ENCODE measurements at regions not wholly inside any gene's neighbourhood (a gene's known extent, or its start where the extent isn't known, plus 50 kb on each side); places are given as distances from the start of the nearest gene placed in this dataset.

DNA sequence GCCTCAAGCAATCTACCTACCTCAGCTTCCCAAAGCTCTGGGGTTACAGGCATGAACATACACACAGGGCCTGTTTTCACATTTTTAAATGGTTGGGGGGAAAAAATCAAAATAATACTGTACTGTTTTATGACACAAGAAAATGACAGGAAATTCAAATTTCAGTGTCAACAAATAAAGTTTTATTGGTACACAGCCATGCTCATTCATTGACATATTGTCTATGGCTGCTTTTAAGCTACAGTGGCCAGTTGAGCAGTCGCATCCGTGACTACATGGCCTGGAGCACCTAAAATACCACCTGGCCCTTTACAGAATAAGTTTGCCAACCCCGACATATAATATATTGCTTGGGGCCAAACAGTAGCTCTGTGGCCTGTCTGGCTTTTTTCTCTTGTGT is 56.4 kb upstream of the GGTA1 start:
- no peaks in the 10 kb centered on the region for H3K9me2 ChIP-seq (replicated peaks; ENCODE audit: low read depth, low read length)
- no peaks in the 10 kb centered on the region for H3K27me3 ChIP-seq (ENCODE audit: insufficient read depth, low read length, poor library complexity, severe bottlenecking)
- no peaks in the 10 kb centered on the region for H3F3A ChIP-seq (ENCODE audit: low read depth)
- peaks cover 36% of the 10 kb centered on the region for H3K4me1 ChIP-seq (ENCODE audit: insufficient read depth, low read length, poor library complexity, severe bottlenecking)
- H3K36me3 ChIP-seq (ENCODE audit: insufficient read depth, low read length), result no peaks in the 10 kb centered on the region
- H3K4me3 ChIP-seq (ENCODE audit: low read length, poor library complexity, severe bottlenecking), result no peak overlapping the region
- no peaks in the 10 kb centered on the region for H4K20me1 ChIP-seq (ENCODE audit: insufficient read depth, low read length, poor library complexity, severe bottlenecking)
- H3K9ac ChIP-seq (ENCODE audit: low read depth, low read length, poor library complexity, severe bottlenecking), result no peak overlapping the region
- TF ChIP-seq, protein P1, sequence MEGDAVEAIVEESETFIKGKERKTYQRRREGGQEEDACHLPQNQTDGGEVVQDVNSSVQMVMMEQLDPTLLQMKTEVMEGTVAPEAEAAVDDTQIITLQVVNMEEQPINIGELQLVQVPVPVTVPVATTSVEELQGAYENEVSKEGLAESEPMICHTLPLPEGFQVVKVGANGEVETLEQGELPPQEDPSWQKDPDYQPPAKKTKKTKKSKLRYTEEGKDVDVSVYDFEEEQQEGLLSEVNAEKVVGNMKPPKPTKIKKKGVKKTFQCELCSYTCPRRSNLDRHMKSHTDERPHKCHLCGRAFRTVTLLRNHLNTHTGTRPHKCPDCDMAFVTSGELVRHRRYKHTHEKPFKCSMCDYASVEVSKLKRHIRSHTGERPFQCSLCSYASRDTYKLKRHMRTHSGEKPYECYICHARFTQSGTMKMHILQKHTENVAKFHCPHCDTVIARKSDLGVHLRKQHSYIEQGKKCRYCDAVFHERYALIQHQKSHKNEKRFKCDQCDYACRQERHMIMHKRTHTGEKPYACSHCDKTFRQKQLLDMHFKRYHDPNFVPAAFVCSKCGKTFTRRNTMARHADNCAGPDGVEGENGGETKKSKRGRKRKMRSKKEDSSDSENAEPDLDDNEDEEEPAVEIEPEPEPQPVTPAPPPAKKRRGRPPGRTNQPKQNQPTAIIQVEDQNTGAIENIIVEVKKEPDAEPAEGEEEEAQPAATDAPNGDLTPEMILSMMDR (conservative IDR thresholded peaks at IDR 0.05; ENCODE audit: low read length), result no peak
- TF ChIP-seq EZH2phosphoT487 (IDR thresholded peaks at IDR 0.05; ENCODE audit: borderline replicate concordance), result no peak
- no peaks in the 10 kb centered on the region for H3K79me2 ChIP-seq (ENCODE audit: insufficient read depth, low read length)
- no peak overlapping the region for H2AFZ ChIP-seq (ENCODE audit: low read length)
- H3K9me3 ChIP-seq (ENCODE audit: insufficient read depth, low read depth, low read length), result no peaks in the 10 kb centered on the region
- H3K4me2 ChIP-seq (ENCODE audit: low read depth, low read length, poor library complexity, severe bottlenecking), result no peak overlapping the region

DNA sequence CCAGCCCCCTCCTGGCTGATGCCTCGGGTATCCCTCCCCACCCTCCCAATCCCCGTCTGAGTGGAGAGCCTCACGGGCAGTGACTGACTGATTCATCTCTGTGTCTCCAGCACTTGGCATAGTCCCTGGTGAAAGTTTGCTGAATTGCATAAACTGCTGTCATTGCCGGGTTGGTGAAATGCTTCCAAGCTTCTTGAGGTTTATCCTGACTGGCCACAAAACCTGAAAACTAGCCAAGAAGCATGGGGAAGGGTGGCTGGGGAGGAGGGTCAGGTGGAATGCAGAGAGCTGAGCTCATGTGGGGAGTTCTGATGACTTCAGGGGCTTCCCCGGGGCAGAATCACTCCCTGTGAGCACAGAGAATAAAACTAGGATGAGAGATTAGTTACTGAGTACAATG is 56.9 kb upstream of the GGTA1 start:
- Histone ChIP-seq H3K4me2 (ENCODE audit: low read depth, low read length, poor library complexity, severe bottlenecking) (no peak overlapping the region), H3K79me2 (ENCODE audit: insufficient read depth, low read length) (no peaks in the 10 kb centered on the region), H3F3A (ENCODE audit: low read depth) (no peaks in the 10 kb centered on the region), H3K9me3 (ENCODE audit: insufficient read depth, low read depth, low read length) (no peaks in the 10 kb centered on the region), H4K20me1 (ENCODE audit: insufficient read depth, low read length, poor library complexity, severe bottlenecking) (no peaks in the 10 kb centered on the region), H3K9ac (ENCODE audit: low read depth, low read length, poor library complexity, severe bottlenecking) (peak overlapping the region; percentile 42), H3K36me3 (ENCODE audit: insufficient read depth, low read length) (no peaks in the 10 kb centered on the region), H3K9me2 (replicated peaks; ENCODE audit: low read depth, low read length) (no peaks in the 10 kb centered on the region), H3K4me3 (ENCODE audit: low read length, poor library complexity, severe bottlenecking) (no peak overlapping the region), H3K4me1 (ENCODE audit: insufficient read depth, low read length, poor library complexity, severe bottlenecking) (peaks cover 36% of the 10 kb centered on the region), H2AFZ (ENCODE audit: low read length) (no peak overlapping the region), H3K27me3 (ENCODE audit: insufficient read depth, low read length, poor library complexity, severe bottlenecking) (no peaks in the 10 kb centered on the region)
- TF ChIP-seq, protein P1 (conservative IDR thresholded peaks at IDR 0.05; ENCODE audit: low read length), result no peak
- no peak for TF ChIP-seq EZH2phosphoT487 (IDR thresholded peaks at IDR 0.05; ENCODE audit: borderline replicate concordance)

DNA sequence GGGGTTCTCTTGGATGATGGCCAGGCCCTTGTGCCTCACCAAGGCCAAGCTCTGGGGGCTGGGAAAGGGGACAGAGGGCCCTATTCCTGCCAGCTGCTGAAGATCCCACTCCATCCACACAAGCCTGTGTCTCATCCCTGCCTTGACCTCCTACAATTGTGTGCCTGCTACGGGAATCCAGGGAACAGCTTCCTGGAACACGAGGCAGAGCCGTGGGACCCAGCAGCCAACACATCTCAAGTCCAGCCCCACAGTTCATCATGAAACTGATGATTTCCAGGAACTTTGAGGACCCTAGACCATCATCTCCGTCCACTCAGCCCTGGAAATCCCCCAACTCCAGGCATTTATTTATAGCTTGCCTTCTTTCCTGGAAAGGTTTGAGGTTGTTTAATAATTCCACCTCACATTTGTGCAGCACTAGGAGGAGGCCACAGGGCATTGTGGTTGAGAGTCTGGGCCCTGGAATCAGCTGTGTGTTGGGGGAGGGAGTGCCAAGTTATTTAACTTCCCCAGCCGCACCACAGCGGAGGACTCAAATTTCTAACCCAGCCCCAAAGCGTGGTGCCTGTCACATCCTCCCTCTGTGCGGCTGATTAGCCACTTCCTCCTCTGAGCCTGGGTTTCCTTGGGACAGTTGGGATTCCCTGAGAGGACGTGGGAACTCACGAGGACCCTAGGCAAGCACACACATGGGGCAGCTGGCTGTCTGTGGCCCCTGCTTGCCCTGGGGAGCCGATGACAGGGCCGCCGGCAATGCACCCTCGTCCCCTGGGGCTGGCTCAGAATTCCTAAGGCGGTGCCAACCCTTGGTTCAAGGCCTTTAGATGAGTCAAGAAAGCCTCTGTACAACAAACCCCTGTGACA is 58.2 kb upstream of the GGTA1 start:
- Histone ChIP-seq H3K9me3 (ENCODE audit: insufficient read depth, low read depth, low read length) (no peaks in the 10 kb centered on the region), H3K4me1 (ENCODE audit: insufficient read depth, low read length, poor library complexity, severe bottlenecking) (peaks cover 36% of the 10 kb centered on the region), H2AFZ (ENCODE audit: low read length) (peak overlapping the region; percentile 4; the same call in 1 of the 2 replicates), H3K9me2 (replicated peaks; ENCODE audit: low read depth, low read length) (no peaks in the 10 kb centered on the region), H3F3A (ENCODE audit: low read depth) (no peaks in the 10 kb centered on the region), H3K9ac (ENCODE audit: low read depth, low read length, poor library complexity, severe bottlenecking) (peak overlapping the region; percentile 67), H3K4me3 (ENCODE audit: low read length, poor library complexity, severe bottlenecking) (peak overlapping the region; percentile 57), H3K27me3 (ENCODE audit: insufficient read depth, low read length, poor library complexity, severe bottlenecking) (no peaks in the 10 kb centered on the region), H3K36me3 (ENCODE audit: insufficient read depth, low read length) (no peaks in the 10 kb centered on the region), H3K79me2 (ENCODE audit: insufficient read depth, low read length) (no peaks in the 10 kb centered on the region), H4K20me1 (ENCODE audit: insufficient read depth, low read length, poor library complexity, severe bottlenecking) (no peaks in the 10 kb centered on the region), H3K4me2 (ENCODE audit: low read depth, low read length, poor library complexity, severe bottlenecking) (peak overlapping the region; percentile 86)
- no peak for TF ChIP-seq EZH2phosphoT487 (IDR thresholded peaks at IDR 0.05; ENCODE audit: borderline replicate concordance)
- TF ChIP-seq, protein P1 (conservative IDR thresholded peaks at IDR 0.05; ENCODE audit: low read length), result no peak

All from Loucy (cell line).